ENCODE measurements at regions not wholly inside any gene's neighbourhood (a gene's known extent, or its start where the extent isn't known, plus 50 kb on each side); places are given as distances from the start of the nearest gene placed in this dataset.

DNA sequence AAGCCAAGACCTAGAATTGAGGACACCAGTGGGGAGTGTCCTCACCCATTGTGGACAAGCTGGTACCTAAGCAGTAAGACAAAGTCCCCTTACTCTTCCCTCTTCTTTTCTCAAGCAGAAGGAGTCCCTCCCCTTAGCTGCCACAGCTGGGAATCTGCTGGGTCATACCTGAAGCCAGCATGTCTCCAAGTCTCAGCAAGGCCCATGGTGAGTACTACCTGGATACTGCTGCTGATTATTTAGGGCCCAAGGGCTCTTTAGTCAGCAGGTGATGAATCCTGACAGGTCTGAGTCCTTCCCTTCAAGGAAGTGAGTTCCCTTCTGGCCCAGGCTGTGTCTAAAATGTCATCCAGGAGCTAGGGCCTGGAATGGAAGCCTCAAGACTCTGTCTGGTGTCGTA lies 198.6 kb upstream of the STK17B start:
- Mint-ChIP-seq H3K27ac (ENCODE audit: low read depth, unreplicated experiment) (no peak overlapping the region), H3K4me3 (ENCODE audit: unreplicated experiment) (no peak overlapping the region), H3K36me3 (ENCODE audit: insufficient read depth, unreplicated experiment) (no peaks in the 10 kb centered on the region), H3K9me3 (ENCODE audit: unreplicated experiment) (peaks cover 8% of the 10 kb centered on the region), H3K4me1 (ENCODE audit: insufficient read depth, unreplicated experiment) (no peaks in the 10 kb centered on the region), H3K27me3 (ENCODE audit: insufficient read depth, unreplicated experiment) (no peaks in the 10 kb centered on the region)
- BruUV-seq (replicated peaks), result no TSS peak
- ChIA-PET POLR2A (no interaction called here), CTCF (interaction anchor here (0.6 to 1.1 kb wide), 2 partner anchors 10 to 17 kb away, joined by 3 read pairs; no protein-coding TSS in a partner anchor)
- DNase-seq (ENCODE audit: unreplicated experiment), result no peak
- TF ChIP-seq, protein P1, sequence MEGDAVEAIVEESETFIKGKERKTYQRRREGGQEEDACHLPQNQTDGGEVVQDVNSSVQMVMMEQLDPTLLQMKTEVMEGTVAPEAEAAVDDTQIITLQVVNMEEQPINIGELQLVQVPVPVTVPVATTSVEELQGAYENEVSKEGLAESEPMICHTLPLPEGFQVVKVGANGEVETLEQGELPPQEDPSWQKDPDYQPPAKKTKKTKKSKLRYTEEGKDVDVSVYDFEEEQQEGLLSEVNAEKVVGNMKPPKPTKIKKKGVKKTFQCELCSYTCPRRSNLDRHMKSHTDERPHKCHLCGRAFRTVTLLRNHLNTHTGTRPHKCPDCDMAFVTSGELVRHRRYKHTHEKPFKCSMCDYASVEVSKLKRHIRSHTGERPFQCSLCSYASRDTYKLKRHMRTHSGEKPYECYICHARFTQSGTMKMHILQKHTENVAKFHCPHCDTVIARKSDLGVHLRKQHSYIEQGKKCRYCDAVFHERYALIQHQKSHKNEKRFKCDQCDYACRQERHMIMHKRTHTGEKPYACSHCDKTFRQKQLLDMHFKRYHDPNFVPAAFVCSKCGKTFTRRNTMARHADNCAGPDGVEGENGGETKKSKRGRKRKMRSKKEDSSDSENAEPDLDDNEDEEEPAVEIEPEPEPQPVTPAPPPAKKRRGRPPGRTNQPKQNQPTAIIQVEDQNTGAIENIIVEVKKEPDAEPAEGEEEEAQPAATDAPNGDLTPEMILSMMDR (IDR thresholded peaks at IDR 0.05; ENCODE audit: unreplicated experiment), result no peak
- intact Hi-C loops (cut with micrococcal nuclease), result no loop called here

DNA sequence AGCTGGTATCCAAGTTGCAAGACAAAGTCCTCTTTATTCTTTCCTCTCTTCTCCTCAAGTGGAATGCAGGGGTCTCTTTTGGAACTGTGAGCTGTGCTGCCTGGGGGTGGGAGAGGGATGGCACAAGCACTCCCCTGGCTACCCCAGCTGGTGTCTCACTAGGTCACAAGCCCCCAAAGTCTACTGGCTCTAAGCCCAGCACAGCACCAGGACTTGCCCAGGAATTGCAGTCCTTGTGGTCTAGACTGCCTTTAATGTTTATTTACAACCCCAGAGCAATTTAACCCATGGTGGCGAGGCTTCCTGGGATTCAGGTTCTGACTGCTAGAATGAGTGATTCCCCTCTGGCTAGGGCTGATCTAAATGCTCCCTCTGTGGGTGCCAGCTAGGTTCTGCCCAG lies 199.0 kb upstream of the STK17B start:
- Mint-ChIP-seq H3K36me3 (ENCODE audit: insufficient read depth, unreplicated experiment) (no peaks in the 10 kb centered on the region), H3K4me3 (ENCODE audit: unreplicated experiment) (no peak overlapping the region), H3K27ac (ENCODE audit: low read depth, unreplicated experiment) (no peak overlapping the region), H3K27me3 (ENCODE audit: insufficient read depth, unreplicated experiment) (no peaks in the 10 kb centered on the region), H3K4me1 (ENCODE audit: insufficient read depth, unreplicated experiment) (no peaks in the 10 kb centered on the region), H3K9me3 (ENCODE audit: unreplicated experiment) (peaks cover 8% of the 10 kb centered on the region)
- intact Hi-C loops (cut with micrococcal nuclease), result no loop called here
- no TSS peak for BruUV-seq (replicated peaks)
- TF ChIP-seq, protein P1 (IDR thresholded peaks at IDR 0.05; ENCODE audit: unreplicated experiment), result no peak
- DNase-seq (ENCODE audit: unreplicated experiment), result no peak
- ChIA-PET POLR2A (no interaction called here), CTCF (interaction anchor here (1.1 kb wide), 1 partner anchor 10 kb away, joined by 3 read pairs; no protein-coding TSS in a partner anchor)

DNA sequence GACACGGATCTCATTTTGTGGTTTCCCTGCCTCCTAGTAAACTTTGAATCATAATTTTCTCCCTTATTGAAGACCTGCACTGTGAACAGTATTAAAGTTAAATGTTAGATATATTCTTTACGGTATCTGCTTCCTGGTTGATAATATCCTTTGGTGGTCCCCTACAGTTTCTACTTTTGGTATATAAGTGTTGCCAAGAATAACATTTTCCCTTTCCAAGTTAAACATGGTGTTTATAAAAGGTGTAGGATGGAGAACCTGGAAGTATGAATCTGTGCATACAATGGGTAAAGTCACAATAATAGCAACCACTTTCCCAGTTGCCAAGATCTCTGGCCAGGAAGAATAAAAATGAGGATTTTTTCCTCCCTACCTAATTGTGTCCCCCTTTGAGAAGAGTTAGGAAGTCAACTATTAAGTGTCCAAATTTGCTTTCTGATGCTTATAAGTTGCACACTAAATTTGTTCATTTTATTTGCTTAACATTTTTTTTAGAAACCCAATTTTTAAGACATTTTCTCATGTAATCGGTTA lies 201.0 kb upstream of the STK17B start:
- TF ChIP-seq, protein P1 (IDR thresholded peaks at IDR 0.05; ENCODE audit: unreplicated experiment), result no peak
- Mint-ChIP-seq H3K4me3 (ENCODE audit: unreplicated experiment) (no peak overlapping the region), H3K27ac (ENCODE audit: low read depth, unreplicated experiment) (no peak overlapping the region), H3K27me3 (ENCODE audit: insufficient read depth, unreplicated experiment) (no peaks in the 10 kb centered on the region), H3K4me1 (ENCODE audit: insufficient read depth, unreplicated experiment) (no peaks in the 10 kb centered on the region), H3K9me3 (ENCODE audit: unreplicated experiment) (peaks cover 8% of the 10 kb centered on the region), H3K36me3 (ENCODE audit: insufficient read depth, unreplicated experiment) (no peaks in the 10 kb centered on the region)
- CTCF ChIA-PET, result no interaction called here
- POLR2A ChIA-PET, result no interaction called here
- no TSS peak for BruUV-seq (replicated peaks)
- DNase-seq (ENCODE audit: unreplicated experiment), result no peak
- intact Hi-C loops (cut with micrococcal nuclease), result no loop called here

DNA sequence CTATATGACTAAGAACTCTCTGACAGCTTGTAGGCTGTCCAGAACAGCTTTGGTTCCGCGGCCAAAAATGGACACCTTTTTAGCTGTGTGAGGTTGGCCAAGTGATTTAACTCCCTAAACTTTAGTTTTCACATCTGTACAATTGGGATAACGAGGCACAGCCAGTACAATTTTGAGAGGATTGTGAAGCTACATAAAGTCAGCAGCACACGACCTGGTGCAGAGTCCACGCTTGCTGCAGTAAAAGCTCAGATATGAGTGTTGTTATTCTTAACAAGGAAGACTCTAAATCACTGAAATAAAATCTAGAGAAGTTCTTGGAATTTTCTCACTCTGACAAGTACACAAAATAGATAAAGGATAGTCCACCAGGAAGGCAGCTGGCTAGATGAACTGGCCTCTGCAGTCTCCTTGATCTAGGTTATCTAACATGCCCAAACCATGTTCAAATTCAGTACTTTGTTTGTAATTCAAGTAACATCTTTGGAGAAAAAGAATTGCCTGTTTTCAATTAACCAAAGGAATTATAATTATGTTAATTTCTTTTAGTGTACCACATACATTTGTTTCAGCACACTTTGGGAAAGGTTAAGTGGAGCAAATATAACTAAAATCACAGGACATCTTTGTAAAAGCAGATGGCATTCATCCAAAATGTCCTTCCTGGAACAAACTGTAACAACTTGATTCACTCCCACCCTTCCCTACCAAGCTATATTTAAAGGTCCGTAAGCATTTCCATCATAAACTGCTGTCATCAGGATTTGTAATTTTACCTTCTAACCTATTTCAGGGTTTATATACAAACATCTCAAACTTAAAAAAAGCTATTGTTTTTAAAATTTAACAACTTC lies 201.7 kb upstream of the STK17B start:
- CTCF ChIA-PET, result interaction anchor here (0.5 to 1.5 kb wide), 3 partner anchors 17 to 81 kb away, joined by 3 to 4 read pairs (median 4); no protein-coding TSS in a partner anchor
- TF ChIP-seq, protein P1 (IDR thresholded peaks at IDR 0.05; ENCODE audit: unreplicated experiment), result no peak
- BruUV-seq (replicated peaks), result no TSS peak
- H3K4me3 Mint-ChIP-seq (ENCODE audit: unreplicated experiment), result no peak overlapping the region
- no peak overlapping the region for H3K27ac Mint-ChIP-seq (ENCODE audit: low read depth, unreplicated experiment)
- H3K4me1 Mint-ChIP-seq (ENCODE audit: insufficient read depth, unreplicated experiment), result no peaks in the 10 kb centered on the region
- peaks cover 8% of the 10 kb centered on the region for H3K9me3 Mint-ChIP-seq (ENCODE audit: unreplicated experiment)
- intact Hi-C loops (cut with micrococcal nuclease), result no loop called here
- DNase-seq (ENCODE audit: unreplicated experiment), result no peak
- POLR2A ChIA-PET, result no interaction called here
- H3K36me3 Mint-ChIP-seq (ENCODE audit: insufficient read depth, unreplicated experiment), result no peaks in the 10 kb centered on the region
- no peaks in the 10 kb centered on the region for H3K27me3 Mint-ChIP-seq (ENCODE audit: insufficient read depth, unreplicated experiment)
